ENCODE measurements at regions not wholly inside any gene's neighbourhood (a gene's known extent, or its start where the extent isn't known, plus 50 kb on each side); places are given as distances from the start of the nearest gene placed in this dataset.

DNA sequence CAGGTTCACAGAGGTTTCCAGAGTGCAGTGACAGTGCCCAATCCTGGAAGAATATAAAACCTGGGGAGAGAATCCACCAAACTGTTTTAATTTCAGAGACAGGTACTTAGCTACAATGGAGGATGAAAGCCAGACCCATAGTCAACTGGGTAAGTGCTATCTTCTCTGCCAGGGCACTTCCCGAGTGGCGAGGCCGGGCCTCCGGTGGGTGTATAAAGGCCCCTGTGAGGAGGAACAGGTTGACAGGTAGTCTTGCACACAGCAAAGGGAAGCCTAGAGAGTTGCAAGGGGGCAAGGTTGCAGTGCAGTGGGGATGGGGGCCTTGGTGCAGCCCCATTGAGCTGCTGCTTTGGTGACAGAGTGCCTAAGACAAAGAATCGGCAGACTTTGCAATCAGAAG lies 130.7 kb downstream of the SLC38A6 start:
- Histone ChIP-seq H3K4me1 (ENCODE audit: control insufficient read depth, insufficient read depth, low read length) (no peaks in the 10 kb centered on the region), H3K27me3 (ENCODE audit: control insufficient read depth, insufficient read depth, low read length) (no peaks in the 10 kb centered on the region), H3K36me3 (ENCODE audit: control insufficient read depth, insufficient read depth, low read length) (no peaks in the 10 kb centered on the region), H3K9me3 (ENCODE audit: control insufficient read depth, insufficient read depth, low read length) (peaks cover 14% of the 10 kb centered on the region), H3K4me3 (ENCODE audit: low read length) (no peak overlapping the region), H3K27ac (ENCODE audit: low read length) (no peak overlapping the region)
- TF ChIP-seq, protein P1, sequence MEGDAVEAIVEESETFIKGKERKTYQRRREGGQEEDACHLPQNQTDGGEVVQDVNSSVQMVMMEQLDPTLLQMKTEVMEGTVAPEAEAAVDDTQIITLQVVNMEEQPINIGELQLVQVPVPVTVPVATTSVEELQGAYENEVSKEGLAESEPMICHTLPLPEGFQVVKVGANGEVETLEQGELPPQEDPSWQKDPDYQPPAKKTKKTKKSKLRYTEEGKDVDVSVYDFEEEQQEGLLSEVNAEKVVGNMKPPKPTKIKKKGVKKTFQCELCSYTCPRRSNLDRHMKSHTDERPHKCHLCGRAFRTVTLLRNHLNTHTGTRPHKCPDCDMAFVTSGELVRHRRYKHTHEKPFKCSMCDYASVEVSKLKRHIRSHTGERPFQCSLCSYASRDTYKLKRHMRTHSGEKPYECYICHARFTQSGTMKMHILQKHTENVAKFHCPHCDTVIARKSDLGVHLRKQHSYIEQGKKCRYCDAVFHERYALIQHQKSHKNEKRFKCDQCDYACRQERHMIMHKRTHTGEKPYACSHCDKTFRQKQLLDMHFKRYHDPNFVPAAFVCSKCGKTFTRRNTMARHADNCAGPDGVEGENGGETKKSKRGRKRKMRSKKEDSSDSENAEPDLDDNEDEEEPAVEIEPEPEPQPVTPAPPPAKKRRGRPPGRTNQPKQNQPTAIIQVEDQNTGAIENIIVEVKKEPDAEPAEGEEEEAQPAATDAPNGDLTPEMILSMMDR (IDR thresholded peaks at IDR 0.05) = no peak
- intact Hi-C loops (cut with micrococcal nuclease) = no loop called here
- ATAC-seq = no peak
- H3K4me3 Mint-ChIP-seq = no peak overlapping the region
- no peak overlapping the region for H3K27ac Mint-ChIP-seq
- DNase-seq = no peak
- peaks cover 6 to 8% of the 10 kb centered on the region in 2 donors for H3K9me3 Mint-ChIP-seq
- H3K4me1 Mint-ChIP-seq = no peaks in the 10 kb centered on the region
- peaks cover 0 to 5% of the 10 kb centered on the region in 2 donors for H3K27me3 Mint-ChIP-seq (ENCODE audit: low read depth in 2 of 2)
- 92% methylated on average over 5 of the region's 5 CpGs for WGBS (ENCODE audit: insufficient coverage)
- H3K36me3 Mint-ChIP-seq = no peaks in the 10 kb centered on the region

DNA sequence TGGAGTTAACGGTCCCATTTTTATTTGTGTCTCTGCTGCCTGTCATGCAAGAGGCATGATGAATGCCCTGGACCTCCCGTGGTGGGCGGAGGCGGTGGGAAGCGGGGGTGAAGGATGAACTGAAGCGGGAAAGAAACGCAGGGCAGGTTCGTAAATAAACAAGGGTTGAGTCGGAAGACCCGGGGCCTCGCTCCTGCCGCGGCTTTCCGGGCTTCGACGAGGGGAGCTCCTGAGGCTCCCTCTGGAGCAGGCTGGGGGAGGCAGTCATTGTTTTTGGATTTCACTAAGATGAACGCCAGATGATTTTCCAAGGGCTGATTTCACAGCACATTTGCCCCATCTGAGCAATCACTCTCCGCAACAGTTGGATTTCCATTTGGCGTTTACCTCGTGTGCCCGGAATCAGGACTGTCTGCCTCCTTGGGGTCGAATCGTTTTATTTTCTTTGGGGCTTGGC lies 130.2 kb downstream of the SLC38A6 start:
- WGBS (ENCODE audit: insufficient coverage) = 72% methylated on average over 23 of the region's 23 CpGs
- intact Hi-C loops (cut with micrococcal nuclease) = no loop called here
- Histone ChIP-seq H3K4me3 (ENCODE audit: low read length) (no peak overlapping the region), H3K27me3 (ENCODE audit: control insufficient read depth, insufficient read depth, low read length) (no peaks in the 10 kb centered on the region), H3K9me3 (ENCODE audit: control insufficient read depth, insufficient read depth, low read length) (peaks cover 14% of the 10 kb centered on the region), H3K4me1 (ENCODE audit: control insufficient read depth, insufficient read depth, low read length) (no peaks in the 10 kb centered on the region), H3K27ac (ENCODE audit: low read length) (no peak overlapping the region), H3K36me3 (ENCODE audit: control insufficient read depth, insufficient read depth, low read length) (no peaks in the 10 kb centered on the region)
- no peak for DNase-seq
- Mint-ChIP-seq H3K27ac (no peak overlapping the region), H3K9me3 (peaks cover 6 to 8% of the 10 kb centered on the region in 2 donors), H3K4me1 (no peaks in the 10 kb centered on the region), H3K36me3 (no peaks in the 10 kb centered on the region), H3K27me3 (ENCODE audit: low read depth in 2 of 2) (peaks cover 0 to 5% of the 10 kb centered on the region in 2 donors), H3K4me3 (no peak overlapping the region)
- TF ChIP-seq, protein P1 (IDR thresholded peaks at IDR 0.05) = no peak
- no peak for ATAC-seq

DNA sequence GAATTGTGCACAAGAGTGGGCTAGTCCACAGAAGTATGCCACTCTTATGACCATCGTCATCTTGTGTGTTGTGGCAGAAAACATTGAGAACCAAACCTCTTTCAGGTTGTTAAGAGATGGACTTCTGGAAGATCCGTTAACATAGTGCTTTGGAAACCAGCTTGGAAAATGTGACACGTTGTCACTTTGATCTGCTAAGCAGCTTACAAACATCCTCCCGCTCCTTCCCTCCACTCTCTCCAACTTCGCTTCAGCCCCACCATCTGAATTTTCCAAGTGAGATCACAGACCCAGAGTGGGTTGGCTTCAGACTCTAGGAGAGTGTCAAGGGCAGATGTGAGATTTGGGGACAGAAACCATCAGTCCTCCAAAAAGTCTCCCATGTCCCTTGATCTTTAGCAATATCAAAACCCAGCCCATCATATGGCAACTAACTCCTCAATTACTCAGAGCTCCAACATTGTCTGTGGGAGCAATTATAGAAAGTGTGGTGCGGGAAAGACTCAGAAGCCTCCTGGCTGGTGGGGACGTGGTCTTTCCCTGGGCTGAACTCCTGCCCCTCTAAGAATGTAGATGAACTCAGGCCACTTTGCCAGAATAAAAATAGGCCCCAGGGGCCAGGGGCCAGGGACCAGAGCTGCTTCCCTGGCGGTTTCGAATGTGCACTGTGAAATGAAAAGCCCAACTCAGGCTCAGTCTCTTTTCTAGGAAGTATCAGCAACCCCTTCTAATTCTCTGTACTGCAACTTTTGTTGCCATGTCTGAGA lies 129.5 kb downstream of the SLC38A6 start:
- DNase-seq (no peak), ATAC-seq (no peak)
- Histone ChIP-seq H3K27ac (ENCODE audit: low read length) (no peak overlapping the region), H3K9me3 (ENCODE audit: control insufficient read depth, insufficient read depth, low read length) (peaks cover 12% of the 10 kb centered on the region), H3K27me3 (ENCODE audit: control insufficient read depth, insufficient read depth, low read length) (no peaks in the 10 kb centered on the region), H3K4me1 (ENCODE audit: control insufficient read depth, insufficient read depth, low read length) (no peaks in the 10 kb centered on the region), H3K4me3 (ENCODE audit: low read length) (no peak overlapping the region), H3K36me3 (ENCODE audit: control insufficient read depth, insufficient read depth, low read length) (no peaks in the 10 kb centered on the region)
- peaks cover 6 to 8% of the 10 kb centered on the region in 2 donors for H3K9me3 Mint-ChIP-seq
- peaks cover 0 to 5% of the 10 kb centered on the region in 2 donors for H3K27me3 Mint-ChIP-seq (ENCODE audit: low read depth in 2 of 2)
- intact Hi-C loops (cut with micrococcal nuclease) = no loop called here
- 87% methylated on average over 9 of the region's 9 CpGs for WGBS (ENCODE audit: insufficient coverage)
- TF ChIP-seq, protein P1 (IDR thresholded peaks at IDR 0.05) = no peak
- H3K4me3 Mint-ChIP-seq = no peak overlapping the region
- H3K36me3 Mint-ChIP-seq = no peaks in the 10 kb centered on the region
- H3K4me1 Mint-ChIP-seq = no peaks in the 10 kb centered on the region
- no peak overlapping the region for H3K27ac Mint-ChIP-seq

DNA sequence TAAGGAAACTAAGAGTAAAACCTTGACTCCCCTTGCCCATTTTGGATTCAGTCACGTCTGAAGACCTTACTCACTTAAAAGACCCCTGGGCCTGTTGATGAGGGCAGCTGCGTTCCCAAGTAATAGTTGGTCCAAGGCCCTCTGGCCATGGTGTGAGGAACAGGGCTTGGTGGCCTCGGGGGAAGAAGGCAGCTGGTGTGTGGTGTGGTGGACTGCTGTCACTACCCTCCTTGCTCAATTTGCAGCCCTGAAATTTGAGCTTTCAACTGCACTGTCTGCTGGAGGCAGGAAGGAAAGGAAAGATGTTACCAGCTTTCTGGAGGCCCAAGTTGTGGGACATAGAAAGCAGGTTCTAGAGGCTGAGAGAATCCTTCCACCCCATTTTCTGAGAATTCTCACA lies 128.2 kb downstream of the SLC38A6 start:
- H3K27me3 ChIP-seq (ENCODE audit: control insufficient read depth, insufficient read depth, low read length) = no peaks in the 10 kb centered on the region
- H3K27ac Mint-ChIP-seq = no peak overlapping the region
- 79% methylated on average over 3 of the region's 3 CpGs for WGBS (ENCODE audit: insufficient coverage)
- H3K4me3 ChIP-seq (ENCODE audit: low read length) = no peak overlapping the region
- no peak for ATAC-seq
- H3K27ac ChIP-seq (ENCODE audit: low read length) = no peak overlapping the region
- TF ChIP-seq, protein P1 (IDR thresholded peaks at IDR 0.05) = no peak
- H3K9me3 ChIP-seq (ENCODE audit: control insufficient read depth, insufficient read depth, low read length) = peaks cover 2% of the 10 kb centered on the region
- H3K36me3 ChIP-seq (ENCODE audit: control insufficient read depth, insufficient read depth, low read length) = no peaks in the 10 kb centered on the region
- peaks cover 2 to 5% of the 10 kb centered on the region in 2 donors for H3K9me3 Mint-ChIP-seq
- intact Hi-C loops (cut with micrococcal nuclease) = no loop called here
- no peaks in the 10 kb centered on the region for H3K4me1 ChIP-seq (ENCODE audit: control insufficient read depth, insufficient read depth, low read length)
- H3K4me1 Mint-ChIP-seq = no peaks in the 10 kb centered on the region
- no peaks in the 10 kb centered on the region for H3K36me3 Mint-ChIP-seq
- H3K4me3 Mint-ChIP-seq = no peak overlapping the region
- no peak for DNase-seq
- H3K27me3 Mint-ChIP-seq (ENCODE audit: low read depth in 2 of 2) = peaks cover 0 to 5% of the 10 kb centered on the region in 2 donors
